CD14-positive monocyte (primary cell): ENCODE measurements at regions not wholly inside any gene's neighbourhood (a gene's known extent, or its start where the extent isn't known, plus 50 kb on each side); places are given as distances from the start of the nearest gene placed in this dataset.

Experiments used
- DNase-seq, 3 donors: peaks; one replicate each; pipeline ENCODE4 v3.0.0-alpha.2; 2011 to 2022
- H2AFZ ChIP-seq: 2 replicates; pipeline ENCODE4 v1.6.0; 2012; ENCODE audit warnings: mild to moderate bottlenecking, low read depth, low read length, inconsistent platforms; ENCODE audit not compliant: insufficient read depth, poor library complexity, severe bottlenecking
- H3K27ac ChIP-seq, 2 donors: 1 replicate in 1 of 2; 2 replicates in 1 of 2; pipeline ENCODE4 v1.5.1; 2012 to 2013; ENCODE audit warnings: low read length in 2 of 2, control low read depth in 1 of 2, inconsistent platforms in 1 of 2, low read depth in 1 of 2, mild to moderate bottlenecking in 1 of 2
- H3K27me3 ChIP-seq, 2 donors: one replicate each; pipeline versions ENCODE4 v1.6.0 to v1.6.1; 2011 to 2013; ENCODE audit warnings: low read length in 2 of 2; ENCODE audit not compliant: control insufficient read depth in 2 of 2, insufficient read depth in 2 of 2
- H3K36me3 ChIP-seq, 2 donors: replicated peaks in 1 of 2; 1 replicate in 1 of 2; 2 replicates in 1 of 2; pipeline versions ENCODE4 v1.5.1 to v1.6.1; 2012 to 2013; ENCODE audit warnings: low read length in 2 of 2, control low read depth in 1 of 2, inconsistent platforms in 1 of 2, mild to moderate bottlenecking in 1 of 2; ENCODE audit not compliant: insufficient read depth in 2 of 2, control insufficient read depth in 1 of 2
- H3K4me1 ChIP-seq, 2 donors: 1 replicate in 1 of 2; 2 replicates in 1 of 2; pipeline versions ENCODE4 v1.5.1 to v1.6.1; 2012 to 2013; ENCODE audit warnings: low read length in 2 of 2, control low read depth in 1 of 2, inconsistent platforms in 1 of 2, mild to moderate bottlenecking in 1 of 2, moderate library complexity in 1 of 2; ENCODE audit not compliant: insufficient read depth in 2 of 2, control insufficient read depth in 1 of 2
- H3K4me2 ChIP-seq: replicated peaks from 2 replicates; pipeline ENCODE3; 2012; ENCODE audit warnings: low read length, moderate library complexity, mild to moderate bottlenecking; ENCODE audit not compliant: poor library complexity, severe bottlenecking; ENCODE audit errors: extremely low read depth
- H3K4me3 ChIP-seq, 3 experiments: fragments of 200-600 bp in 1 of 3; sonication (generic) in 1 of 3; replicated peaks in 1 of 3; 1 replicate in 2 of 3; 2 replicates in 1 of 3; pipeline ENCODE4 v1.5.1; 2011 to 2013; ENCODE audit warnings: low read length in 3 of 3, mild to moderate bottlenecking in 3 of 3, control low read depth in 2 of 3, low read depth in 2 of 3, inconsistent platforms in 1 of 3, moderate library complexity in 1 of 3
- H3K79me2 ChIP-seq: 2 replicates; pipeline ENCODE4 v1.6.0; 2012; ENCODE audit warnings: mild to moderate bottlenecking, control low read depth, inconsistent platforms, low read length, moderate library complexity; ENCODE audit not compliant: insufficient read depth
- H3K9ac ChIP-seq: 2 replicates; pipeline ENCODE4 v1.6.0; 2017; ENCODE audit warnings: low read length, mild to moderate bottlenecking; ENCODE audit not compliant: insufficient read depth, poor library complexity, severe bottlenecking
- H3K9me3 ChIP-seq, 2 donors: replicated peaks in 1 of 2; 1 replicate in 1 of 2; 2 replicates in 1 of 2; pipeline versions ENCODE4 v1.5.1 to v1.6.1; 2012 to 2013; ENCODE audit warnings: low read length in 2 of 2, control low read depth in 1 of 2; ENCODE audit not compliant: control insufficient read depth in 1 of 2, insufficient read depth in 1 of 2
- H4K20me1 ChIP-seq: 2 replicates; pipeline ENCODE4 v1.6.0; 2012; ENCODE audit warnings: mild to moderate bottlenecking, low read length, control low read depth, moderate library complexity; ENCODE audit not compliant: insufficient read depth
- H3K27ac Mint-ChIP-seq, 7 donors: one replicate each; pipeline ENCODE4 v1.8.0; 2020; ENCODE audit warnings: mild to moderate bottlenecking in 7 of 7, mixed read lengths in 7 of 7, moderate library complexity in 6 of 7, inconsistent platforms in 2 of 7
- H3K27me3 Mint-ChIP-seq, 3 donors: one replicate each; pipeline ENCODE4 v1.8.0; 2021 to 2022; ENCODE audit warnings: low read depth in 3 of 3, mild to moderate bottlenecking in 3 of 3, mixed read lengths in 3 of 3, moderate library complexity in 3 of 3, inconsistent platforms in 1 of 3
- H3K36me3 Mint-ChIP-seq, 2 donors: one replicate each; pipeline ENCODE4 v1.8.0; 2020; ENCODE audit warnings: mixed read lengths in 2 of 2, inconsistent platforms in 1 of 2, mild to moderate bottlenecking in 1 of 2
- H3K4me1 Mint-ChIP-seq: one replicate; pipeline ENCODE4 v1.8.0; 2020; ENCODE audit warnings: mild to moderate bottlenecking, mixed read lengths
- H3K4me3 Mint-ChIP-seq, 2 donors: one replicate each; pipeline ENCODE4 v1.8.0; 2020; ENCODE audit warnings: mild to moderate bottlenecking in 2 of 2, mixed read lengths in 2 of 2, moderate library complexity in 1 of 2
- H3K9me3 Mint-ChIP-seq, 7 donors: one replicate each; pipeline ENCODE4 v1.8.0; 2020 to 2022; ENCODE audit warnings: mixed read lengths in 7 of 7, mild to moderate bottlenecking in 6 of 7, moderate library complexity in 6 of 7, inconsistent platforms in 2 of 7
- CTCF ChIP-seq: fragments of 200-600 bp; IDR thresholded peaks from one replicate; pipeline ENCODE4 v1.8.0; 2022; ENCODE audit warnings: antibody characterized with exemption, mild to moderate bottlenecking
- WGBS: methylation state at CpG from one replicate; pipeline ENCODE4 v1.1.5; 2013; ENCODE audit warnings: missing lambda C conversion rate; ENCODE audit not compliant: insufficient coverage; 5-methylcytosine and 5-hydroxymethylcytosine counted together
- intact Hi-C, 2 donors: fragments of 100-400 bp; cut with micrococcal nuclease; formaldehyde crosslinking; loops; one replicate each; pipeline versions ENCODE4 v1.15.0 to v1.15.1; 2023

- intact Hi-C loops: no loop called here
- H3K4me1 Mint-ChIP-seq: no peaks in the 10 kb centered on the region
- no peak for DNase-seq
- 80% methylated on average over 10 of the region's 15 CpGs for WGBS
- Histone ChIP-seq H2AFZ (no peak overlapping the region), H3K79me2 (no peaks in the 10 kb centered on the region), H4K20me1 (no peaks in the 10 kb centered on the region), H3K27ac (no peak overlapping the region), H3K4me2 (no peak overlapping the region), H3K36me3 (no peaks in the 10 kb centered on the region), H3K27me3 (peaks cover 0 to 8% of the 10 kb centered on the region in 2 donors), H3K4me1 (no peaks in the 10 kb centered on the region), H3K4me3 (no peak overlapping the region), H3K9ac (no peak overlapping the region), H3K9me3 (no peaks in the 10 kb centered on the region)
- no peak for TF ChIP-seq CTCF
- no peak overlapping the region for H3K27ac Mint-ChIP-seq
- H3K27me3 Mint-ChIP-seq: peaks cover 6 to 20% (median 11%) of the 10 kb centered on the region in 3 donors
- H3K4me3 Mint-ChIP-seq: no peak overlapping the region
- H3K36me3 Mint-ChIP-seq: no peaks in the 10 kb centered on the region
- H3K9me3 Mint-ChIP-seq: peaks cover 0 to under 1% (median 0%) of the 10 kb centered on the region in 7 donors
These were observed 270.6 kb upstream of the RGMA start for GRCh38 chr15:93359425-93360131.

- Histone ChIP-seq H3K4me1 (no peaks in the 10 kb centered on the region), H3K36me3 (no peaks in the 10 kb centered on the region), H3K4me3 (no peak overlapping the region), H2AFZ (no peak overlapping the region), H4K20me1 (no peaks in the 10 kb centered on the region), H3K9ac (no peak overlapping the region), H3K9me3 (no peaks in the 10 kb centered on the region), H3K79me2 (no peaks in the 10 kb centered on the region), H3K27me3 (peaks cover 0 to 8% of the 10 kb centered on the region in 2 donors), H3K27ac (no peak overlapping the region), H3K4me2 (no peak overlapping the region)
- Mint-ChIP-seq H3K27me3 (peaks cover 6 to 20% (median 11%) of the 10 kb centered on the region in 3 donors), H3K4me3 (no peak overlapping the region), H3K36me3 (no peaks in the 10 kb centered on the region), H3K27ac (no peak overlapping the region), H3K9me3 (peaks cover 0 to 4% (median 0%) of the 10 kb centered on the region in 7 donors), H3K4me1 (no peaks in the 10 kb centered on the region)
- no peak for TF ChIP-seq CTCF
- intact Hi-C loops: no loop called here
- 92% methylated on average over 2 of the region's 6 CpGs for WGBS
- DNase-seq: no peak
These were observed 270.0 kb upstream of the RGMA start for GRCh38 chr15:93359060-93359408.
